Sigmoid colon (tissue), 6 donors: ENCODE measurements at regions not wholly inside any gene's neighbourhood (a gene's known extent, or its start where the extent isn't known, plus 50 kb on each side); places are given as distances from the start of the nearest gene placed in this dataset.

Experiments
- DNase-seq: peaks from one replicate; pipeline ENCODE4 v3.0.0-alpha.2; 2019
- H3K27ac ChIP-seq, 4 donors: fragments of 200-600 bp; sonication (generic); one replicate each; pipeline ENCODE4 v1.5.1; 2016 to 2019; ENCODE audit warnings: mild to moderate bottlenecking in 1 of 4
- H3K27me3 ChIP-seq, 3 donors: fragments of 200-600 bp; sonication (generic); one replicate each; pipeline ENCODE4 v1.5.1; 2019; ENCODE audit warnings: mild to moderate bottlenecking in 1 of 3
- H3K36me3 ChIP-seq, 4 donors: fragments of 200-600 bp; sonication (generic); one replicate each; pipeline ENCODE4 v1.5.1; 2016 to 2019
- H3K4me1 ChIP-seq, 4 donors: fragments of 200-600 bp; sonication (generic); one replicate each; pipeline ENCODE4 v1.5.1; 2017 to 2019
- H3K4me3 ChIP-seq, 4 donors: fragments of 200-600 bp; sonication (generic); one replicate each; pipeline ENCODE4 v1.5.1; 2017 to 2019; ENCODE audit warnings: mild to moderate bottlenecking in 2 of 4, moderate library complexity in 1 of 4
- H3K9me3 ChIP-seq, 4 donors: fragments of 200-600 bp in 3 of 4; sonication (generic) in 3 of 4; one replicate each; pipeline versions ENCODE4 v1.5.1 to v1.6.1; 2013 to 2019
- EP300 ChIP-seq, 4 donors: sonication (generic); formaldehyde crosslinking; IDR thresholded peaks; one replicate each; pipeline ENCODE4 v1.6.1; 2017; ENCODE audit warnings: antibody characterized with exemption in 4 of 4
- POLR2A ChIP-seq, 2 donors: fragments of 450-650 bp; IDR thresholded peaks; one replicate each; pipeline ENCODE4 v1.6.1; 2016; ENCODE audit warnings: antibody characterized with exemption in 2 of 2, mild to moderate bottlenecking in 2 of 2, moderate library complexity in 2 of 2
- POLR2AphosphoS5 ChIP-seq, 4 donors: sonication (generic); formaldehyde crosslinking; IDR thresholded peaks; one replicate each; pipeline ENCODE4 v1.6.1; 2017; ENCODE audit warnings: antibody characterized with exemption in 4 of 4
- WGBS, 2 donors: extraction: QIAGEN DNeasy Blood & Tissue Kit; methylation state at CpG; one replicate each; pipeline ENCODE4 v1.1.7; 2013; 5-methylcytosine and 5-hydroxymethylcytosine counted together
- intact Hi-C: fragments of 100-400 bp; cut with DNase I; formaldehyde crosslinking; loops from one replicate; pipeline ENCODE4 v1.15.1; 2023
- TF ChIP-seq, protein P1 (sequence below), 4 experiments: fragments of 450-650 bp in 3 of 4; fragments of 200-600 bp in 1 of 4; IDR thresholded peaks; one replicate each; pipeline ENCODE4 v1.5.1; 2016 to 2019; ENCODE audit warnings: antibody characterized with exemption in 4 of 4, mild to moderate bottlenecking in 3 of 4, moderate library complexity in 2 of 4
- donor health status: healthy with polysubstance abuse.
- donor health status: healthy.

DNA sequence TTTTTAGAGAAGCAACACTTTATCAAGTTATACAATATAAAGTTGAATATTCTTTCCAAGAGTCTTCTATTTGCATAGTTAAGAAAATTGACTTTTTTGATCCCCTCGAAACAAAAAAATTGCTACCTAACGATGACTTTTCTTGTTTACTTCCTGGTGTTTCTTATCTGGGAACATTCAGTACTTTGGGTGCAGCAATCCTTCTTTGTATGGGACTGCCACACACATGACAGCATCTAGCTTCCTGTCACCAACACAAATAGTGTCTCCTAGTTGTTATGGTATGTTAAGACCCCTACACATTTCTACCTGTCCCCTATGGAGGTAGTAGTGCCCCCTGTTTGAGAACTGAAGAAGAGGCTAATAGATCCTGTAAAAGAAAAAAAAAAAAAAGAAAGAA is 841.7 kb upstream of the FAT3 start:
- Histone ChIP-seq H3K27me3 (no peaks in the 10 kb centered on the region), H3K4me1 (no peaks in the 10 kb centered on the region), H3K27ac (no peak overlapping the region), H3K36me3 (no peaks in the 10 kb centered on the region), H3K9me3 (no peaks in the 10 kb centered on the region), H3K4me3 (no peak overlapping the region)
- 54 to 55% methylated on average over 2 of the region's 2 CpGs for WGBS, 2 donors
- DNase-seq: no peak
- TF ChIP-seq POLR2AphosphoS5 (IDR thresholded peaks at IDR 0.05): no peak
- TF ChIP-seq EP300 (IDR thresholded peaks at IDR 0.05): no peak
- TF ChIP-seq, protein P1, sequence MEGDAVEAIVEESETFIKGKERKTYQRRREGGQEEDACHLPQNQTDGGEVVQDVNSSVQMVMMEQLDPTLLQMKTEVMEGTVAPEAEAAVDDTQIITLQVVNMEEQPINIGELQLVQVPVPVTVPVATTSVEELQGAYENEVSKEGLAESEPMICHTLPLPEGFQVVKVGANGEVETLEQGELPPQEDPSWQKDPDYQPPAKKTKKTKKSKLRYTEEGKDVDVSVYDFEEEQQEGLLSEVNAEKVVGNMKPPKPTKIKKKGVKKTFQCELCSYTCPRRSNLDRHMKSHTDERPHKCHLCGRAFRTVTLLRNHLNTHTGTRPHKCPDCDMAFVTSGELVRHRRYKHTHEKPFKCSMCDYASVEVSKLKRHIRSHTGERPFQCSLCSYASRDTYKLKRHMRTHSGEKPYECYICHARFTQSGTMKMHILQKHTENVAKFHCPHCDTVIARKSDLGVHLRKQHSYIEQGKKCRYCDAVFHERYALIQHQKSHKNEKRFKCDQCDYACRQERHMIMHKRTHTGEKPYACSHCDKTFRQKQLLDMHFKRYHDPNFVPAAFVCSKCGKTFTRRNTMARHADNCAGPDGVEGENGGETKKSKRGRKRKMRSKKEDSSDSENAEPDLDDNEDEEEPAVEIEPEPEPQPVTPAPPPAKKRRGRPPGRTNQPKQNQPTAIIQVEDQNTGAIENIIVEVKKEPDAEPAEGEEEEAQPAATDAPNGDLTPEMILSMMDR (IDR thresholded peaks at IDR 0.05): no peak
- no peak for TF ChIP-seq POLR2A (IDR thresholded peaks at IDR 0.05)
- intact Hi-C loops: no loop called here

DNA sequence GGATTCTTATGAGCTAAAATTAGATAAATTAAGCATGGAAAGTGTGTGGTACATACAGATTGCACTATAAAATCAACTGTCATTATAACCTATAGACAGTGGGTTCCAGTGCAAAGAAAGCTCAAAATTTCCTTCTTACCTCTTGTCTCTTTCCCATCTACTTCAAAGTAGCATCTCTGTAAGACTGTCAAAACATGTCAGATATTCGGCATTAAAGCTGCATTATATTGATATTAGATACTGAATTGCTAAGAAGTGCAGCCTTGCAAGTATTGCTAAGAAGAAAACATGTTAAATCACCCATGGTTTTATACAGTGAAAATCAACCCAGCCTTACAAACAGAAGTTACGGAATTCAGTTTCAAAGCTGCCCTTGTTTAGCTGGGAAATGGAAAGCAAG is 849.8 kb upstream of the FAT3 start:
- DNase-seq: no peak
- TF ChIP-seq, protein P1 (IDR thresholded peaks at IDR 0.05): no peak
- TF ChIP-seq POLR2A (IDR thresholded peaks at IDR 0.05): no peak
- no peak for TF ChIP-seq EP300 (IDR thresholded peaks at IDR 0.05)
- WGBS, 2 donors: 53 to 78% methylated on average over 2 of the region's 2 CpGs

DNA sequence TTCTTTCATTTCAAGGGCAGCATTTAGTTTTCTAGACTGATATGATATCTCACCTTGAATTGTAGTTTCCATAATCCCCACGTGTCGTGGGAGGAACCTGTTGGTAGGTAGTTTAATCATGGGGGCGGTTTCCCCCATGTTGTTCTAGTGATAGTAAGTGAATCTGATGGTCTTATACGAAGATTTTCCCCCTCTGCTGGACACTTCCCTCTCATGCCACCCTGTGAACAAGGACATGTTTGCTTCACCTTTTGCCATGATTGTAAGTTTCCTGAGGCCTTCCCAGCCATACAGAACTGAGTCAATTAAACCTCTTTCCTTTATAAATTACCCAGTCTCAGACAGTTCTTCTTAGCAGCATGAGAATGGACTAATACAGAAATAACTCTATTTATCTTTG is 851.1 kb upstream of the FAT3 start:
- TF ChIP-seq, protein P1 (IDR thresholded peaks at IDR 0.05): no peak
- TF ChIP-seq POLR2A (IDR thresholded peaks at IDR 0.05) (no peak), EP300 (IDR thresholded peaks at IDR 0.05) (no peak), POLR2AphosphoS5 (IDR thresholded peaks at IDR 0.05) (no peak)
- no peak overlapping the region for H3K27ac ChIP-seq
- H3K27me3 ChIP-seq: no peaks in the 10 kb centered on the region
- no peaks in the 10 kb centered on the region for H3K4me1 ChIP-seq
- DNase-seq: no peak
- H3K36me3 ChIP-seq: no peaks in the 10 kb centered on the region
- no peaks in the 10 kb centered on the region for H3K9me3 ChIP-seq
- no peak overlapping the region for H3K4me3 ChIP-seq
- intact Hi-C loops: no loop called here
- 66 to 76% methylated on average over 4 of the region's 4 CpGs for WGBS, 2 donors

More for the DNA sequence above, 849.8 kb upstream of the FAT3 start:
- Histone ChIP-seq H3K4me1 (no peaks in the 10 kb centered on the region), H3K36me3 (no peaks in the 10 kb centered on the region), H3K4me3 (no peak overlapping the region), H3K27me3 (no peaks in the 10 kb centered on the region), H3K9me3 (no peaks in the 10 kb centered on the region), H3K27ac (no peak overlapping the region)
- intact Hi-C loops: no loop called here

DNA sequence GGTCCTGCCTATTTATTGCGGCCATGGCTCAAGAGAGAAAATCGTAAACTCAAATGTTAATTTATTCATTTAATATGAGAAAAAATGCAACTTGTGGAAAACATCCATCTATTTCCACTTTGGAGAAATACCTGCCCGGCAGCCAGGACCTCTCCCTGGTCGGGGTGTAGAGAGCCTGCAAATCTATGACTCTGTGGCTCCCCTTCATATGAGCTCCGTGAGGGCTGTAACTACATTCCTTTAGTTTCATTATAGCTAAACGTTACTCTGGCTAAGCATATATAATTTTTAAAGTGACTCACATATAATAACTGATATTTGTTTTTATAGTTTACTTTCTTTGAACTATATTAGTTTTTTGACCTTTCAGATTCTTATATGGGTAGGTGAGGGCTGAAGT is 857.8 kb upstream of the FAT3 start:
- Histone ChIP-seq H3K4me3 (no peak overlapping the region), H3K9me3 (no peaks in the 10 kb centered on the region), H3K4me1 (no peaks in the 10 kb centered on the region), H3K36me3 (no peaks in the 10 kb centered on the region), H3K27ac (peak overlapping the region in 1 of 4 donors; percentile 68), H3K27me3 (no peaks in the 10 kb centered on the region)
- 72 to 79% methylated on average over 6 of the region's 6 CpGs for WGBS, 2 donors
- intact Hi-C loops: no loop called here
- TF ChIP-seq POLR2AphosphoS5 (IDR thresholded peaks at IDR 0.05) (no peak), POLR2A (IDR thresholded peaks at IDR 0.05) (no peak), EP300 (IDR thresholded peaks at IDR 0.05) (no peak)
- TF ChIP-seq, protein P1 (IDR thresholded peaks at IDR 0.05): no peak
- DNase-seq: no peak

DNA sequence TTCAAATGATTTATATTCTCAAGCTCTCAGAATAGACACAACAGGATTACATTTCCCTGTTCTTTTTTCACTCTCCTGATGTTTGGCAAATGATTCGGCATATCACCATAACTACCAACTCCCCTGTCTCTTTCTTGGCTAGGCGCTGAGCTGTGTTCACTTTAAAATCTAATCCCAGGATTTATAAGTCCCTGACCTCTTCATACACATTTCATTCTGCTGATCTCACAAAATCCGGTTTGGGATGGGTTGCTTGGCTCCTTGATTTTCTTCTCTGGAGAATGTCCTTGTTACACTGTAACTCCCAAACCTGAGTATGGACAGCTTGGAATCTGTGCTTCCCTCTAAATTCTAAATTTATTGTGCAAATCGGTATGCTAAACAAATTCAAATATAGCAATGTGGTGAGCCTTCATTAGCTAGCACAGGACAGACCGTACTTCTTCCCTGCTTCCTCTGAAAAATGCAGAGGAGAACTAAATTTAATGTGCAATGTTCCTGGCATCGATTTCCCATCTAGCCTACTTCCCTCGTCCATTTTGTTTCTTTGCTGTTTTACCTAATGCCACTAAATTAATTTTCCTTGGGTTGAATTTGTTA is 858.5 kb upstream of the FAT3 start:
- Histone ChIP-seq H3K27ac (peak overlapping the region in 1 of 4 donors; percentile 68), H3K36me3 (no peaks in the 10 kb centered on the region), H3K9me3 (no peaks in the 10 kb centered on the region), H3K4me3 (no peak overlapping the region), H3K27me3 (no peaks in the 10 kb centered on the region), H3K4me1 (no peaks in the 10 kb centered on the region)
- WGBS, 2 donors: 81 to 82% methylated on average over 7 of the region's 7 CpGs
- intact Hi-C loops: no loop called here
- TF ChIP-seq, protein P1 (IDR thresholded peaks at IDR 0.05): no peak
- TF ChIP-seq POLR2A (IDR thresholded peaks at IDR 0.05) (no peak), EP300 (IDR thresholded peaks at IDR 0.05) (no peak), POLR2AphosphoS5 (IDR thresholded peaks at IDR 0.05) (no peak)
- DNase-seq: no peak
